VCaP (cell line): ENCODE measurements at regions not wholly inside any gene's neighbourhood (a gene's known extent, or its start where the extent isn't known, plus 50 kb on each side); places are given as distances from the start of the nearest gene placed in this dataset.

Source experiments
- H3K27ac ChIP-seq: fragments of 450-650 bp; 2 replicates; pipeline ENCODE4 v1.5.1; 2017
- TF ChIP-seq, protein P1 (sequence below): fragments of 450-650 bp; conservative IDR thresholded peaks from 2 replicates; pipeline ENCODE4 v1.5.1; 2017; ENCODE audit warnings: mild to moderate bottlenecking, moderate library complexity

- no peak overlapping the region for H3K27ac ChIP-seq
- TF ChIP-seq, protein P1, sequence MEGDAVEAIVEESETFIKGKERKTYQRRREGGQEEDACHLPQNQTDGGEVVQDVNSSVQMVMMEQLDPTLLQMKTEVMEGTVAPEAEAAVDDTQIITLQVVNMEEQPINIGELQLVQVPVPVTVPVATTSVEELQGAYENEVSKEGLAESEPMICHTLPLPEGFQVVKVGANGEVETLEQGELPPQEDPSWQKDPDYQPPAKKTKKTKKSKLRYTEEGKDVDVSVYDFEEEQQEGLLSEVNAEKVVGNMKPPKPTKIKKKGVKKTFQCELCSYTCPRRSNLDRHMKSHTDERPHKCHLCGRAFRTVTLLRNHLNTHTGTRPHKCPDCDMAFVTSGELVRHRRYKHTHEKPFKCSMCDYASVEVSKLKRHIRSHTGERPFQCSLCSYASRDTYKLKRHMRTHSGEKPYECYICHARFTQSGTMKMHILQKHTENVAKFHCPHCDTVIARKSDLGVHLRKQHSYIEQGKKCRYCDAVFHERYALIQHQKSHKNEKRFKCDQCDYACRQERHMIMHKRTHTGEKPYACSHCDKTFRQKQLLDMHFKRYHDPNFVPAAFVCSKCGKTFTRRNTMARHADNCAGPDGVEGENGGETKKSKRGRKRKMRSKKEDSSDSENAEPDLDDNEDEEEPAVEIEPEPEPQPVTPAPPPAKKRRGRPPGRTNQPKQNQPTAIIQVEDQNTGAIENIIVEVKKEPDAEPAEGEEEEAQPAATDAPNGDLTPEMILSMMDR = no peak
Measured at GRCh38 chr9:28255174-28255573, 681.9 kb upstream of the C9orf72 start.

- no peak overlapping the region for H3K27ac ChIP-seq
- TF ChIP-seq, protein P1 = no peak
Measured at GRCh38 chr9:28260330-28260729, 687.0 kb upstream of the C9orf72 start.

DNA sequence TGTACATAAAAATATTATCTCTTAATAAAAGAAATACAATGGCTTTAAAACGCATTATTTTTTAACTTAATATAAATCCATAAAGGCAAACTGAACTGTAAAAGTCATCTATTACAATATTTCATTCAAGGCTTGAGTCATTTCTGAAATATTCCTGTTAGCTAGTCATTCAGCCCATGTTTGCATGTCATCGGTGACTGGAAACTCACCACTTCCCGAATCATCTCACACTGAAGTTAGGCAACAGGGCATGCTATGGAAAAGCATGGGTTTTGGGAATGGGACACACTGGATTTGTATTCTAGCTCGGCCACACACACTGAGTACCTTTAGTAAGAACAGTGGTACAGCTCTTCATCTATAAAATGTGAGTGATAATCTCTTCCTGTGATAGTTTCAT lies 691.1 kb upstream of the C9orf72 start:
- TF ChIP-seq, protein P1 = no peak
- H3K27ac ChIP-seq = no peak overlapping the region

DNA sequence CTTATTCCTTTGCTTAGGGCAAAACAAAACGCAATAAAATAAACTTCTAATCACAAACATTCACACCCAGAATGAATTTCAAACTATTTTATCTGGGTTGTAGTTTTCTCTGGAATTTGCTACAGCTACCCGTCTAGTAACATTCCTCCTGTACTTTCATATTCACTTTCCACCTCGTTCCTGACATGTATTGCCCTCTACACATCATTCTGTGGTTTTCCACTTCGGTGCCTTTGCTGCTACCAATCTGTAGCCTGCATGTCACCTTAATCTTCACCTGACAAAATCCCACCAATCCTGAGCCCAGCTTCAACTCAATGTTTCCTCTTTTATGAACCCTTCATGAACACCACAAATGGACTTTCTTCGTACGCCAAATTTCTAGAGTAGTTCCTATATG lies 694.1 kb upstream of the C9orf72 start:
- no peak overlapping the region for H3K27ac ChIP-seq
- TF ChIP-seq, protein P1 = no peak

DNA sequence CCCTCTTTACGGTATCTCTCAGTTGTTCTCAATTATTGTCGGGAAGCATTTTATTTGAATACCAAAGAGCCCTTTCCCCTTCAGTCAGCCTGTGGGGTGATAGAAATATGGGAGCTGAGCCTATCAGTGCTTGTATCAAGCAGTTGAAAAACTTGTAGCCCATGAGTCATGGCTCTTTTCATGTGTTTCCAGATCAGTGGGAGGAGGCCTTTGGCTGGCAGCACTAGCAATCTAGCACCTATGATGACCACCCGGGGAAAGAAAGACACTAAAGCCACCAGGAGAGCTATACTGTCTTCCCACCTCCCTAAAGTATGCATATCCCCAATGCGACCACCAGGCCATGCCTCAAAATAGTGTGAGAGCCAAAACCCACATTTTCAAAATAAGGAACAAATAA lies 696.9 kb upstream of the C9orf72 start:
- no peak overlapping the region for H3K27ac ChIP-seq
- TF ChIP-seq, protein P1 = no peak

DNA sequence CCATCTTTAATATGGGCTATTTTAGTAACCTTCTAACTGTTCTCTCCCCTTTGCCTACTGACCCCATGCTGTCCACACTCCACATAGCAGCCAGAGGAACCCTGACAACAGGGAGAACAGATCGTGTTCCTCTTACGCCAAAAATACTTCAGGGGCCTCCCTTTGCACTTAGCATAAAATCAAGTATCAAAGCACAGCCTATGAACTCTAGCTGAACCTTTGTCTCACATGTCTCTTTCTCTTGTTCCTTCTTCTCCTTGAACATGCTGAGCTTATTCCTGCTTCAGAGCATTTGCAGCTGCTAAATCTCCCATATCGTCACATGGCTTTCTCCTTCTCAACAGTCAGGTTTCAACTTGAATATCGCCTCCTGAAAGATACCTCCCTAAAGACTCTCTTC lies 698.8 kb upstream of the C9orf72 start:
- no peak overlapping the region for H3K27ac ChIP-seq
- TF ChIP-seq, protein P1 = no peak

- H3K27ac ChIP-seq = no peak overlapping the region
- TF ChIP-seq, protein P1 = no peak
Measured at GRCh38 chr9:28287455-28287854, 714.2 kb upstream of the C9orf72 start.

- H3K27ac ChIP-seq = no peak overlapping the region
- TF ChIP-seq, protein P1 = no peak
Measured at GRCh38 chr9:28289746-28290145, 716.5 kb upstream of the C9orf72 start.
